OCI-LY7 (cell line): ENCODE measurements at regions not wholly inside any gene's neighbourhood (a gene's known extent, or its start where the extent isn't known, plus 50 kb on each side); places are given as distances from the start of the nearest gene placed in this dataset.

ENCODE experiments used
- BruUV-seq: library from RNA; stranded (reverse); fragments of 400-500 nt; replicated peaks from 2 replicates; lab custom pipeline; 2021; lab: Mats Ljungman, UMichigan
- CTCF ChIA-PET: fragments of 300-600 bp; sonication (Branson Sonifier 250); formaldehyde crosslinking; loops from one replicate; lab custom pipeline; 2022; ENCODE audit warnings: antibody characterized with exemption; ENCODE audit not compliant: unreplicated experiment; lab: Charles Lee
- POLR2A ChIA-PET: fragments of 300-600 bp; sonication (Branson Sonifier 250); formaldehyde crosslinking; loops from one replicate; lab custom pipeline; 2022; ENCODE audit warnings: antibody characterized with exemption; lab: Charles Lee
- DNase-seq: peaks from one replicate; pipeline ENCODE4 v3.0.0-alpha.2; 2015; ENCODE audit warnings: low spot score
- H2AFZ ChIP-seq: fragments of 200-600 bp; sonication (generic), shearing (Covaris generic); 2 replicates; pipeline ENCODE4 v1.6.1; 2014; ENCODE audit warnings: mild to moderate bottlenecking, antibody characterized with exemption, low read length, moderate library complexity
- H3K27ac ChIP-seq: fragments of 200-600 bp; sonication (generic); 2 replicates; pipeline ENCODE4 v1.5.1; 2014; ENCODE audit warnings: mixed run types, low read depth, mild to moderate bottlenecking, moderate library complexity, low read length, inconsistent platforms; ENCODE audit not compliant: poor library complexity, severe bottlenecking
- H3K36me3 ChIP-seq: fragments of 200-600 bp; sonication (generic); 2 replicates; pipeline ENCODE4 v1.6.1; 2014; ENCODE audit warnings: mild to moderate bottlenecking, antibody characterized with exemption, low read length, moderate library complexity, mixed read lengths; ENCODE audit not compliant: insufficient read depth
- H3K4me1 ChIP-seq: fragments of 200-600 bp; sonication (generic); 2 replicates; pipeline ENCODE4 v1.5.1; 2014; ENCODE audit warnings: mild to moderate bottlenecking, low read length; ENCODE audit not compliant: insufficient read depth, poor library complexity, severe bottlenecking
- H3K4me2 ChIP-seq: fragments of 200-600 bp; sonication (generic); 2 replicates; pipeline ENCODE4 v1.6.1; 2014; ENCODE audit warnings: mild to moderate bottlenecking, low read length
- H3K4me3 ChIP-seq: fragments of 200-600 bp; sonication (generic); 2 replicates; pipeline ENCODE4 v1.5.1; 2014; ENCODE audit warnings: mild to moderate bottlenecking, low read depth, low read length; ENCODE audit not compliant: poor library complexity, severe bottlenecking
- H3K79me2 ChIP-seq: fragments of 200-600 bp; sonication (generic); 2 replicates; pipeline ENCODE4 v1.6.1; 2016; ENCODE audit warnings: low read depth, mild to moderate bottlenecking, low read length, moderate library complexity, mixed read lengths; ENCODE audit not compliant: insufficient read depth
- H3K9me2 ChIP-seq: fragments of 200-600 bp; sonication (generic); 2 replicates; pipeline ENCODE4 v1.6.1; 2016; ENCODE audit warnings: mild to moderate bottlenecking, low read length, mixed read lengths; ENCODE audit not compliant: insufficient read depth
- H3K9me3 ChIP-seq: fragments of 200-600 bp; sonication (generic); 2 replicates; pipeline ENCODE4 v1.6.1; 2014; ENCODE audit warnings: mild to moderate bottlenecking, mixed run types, low read length, mixed read lengths
- H4K20me1 ChIP-seq: fragments of 200-600 bp; sonication (generic); 2 replicates; pipeline ENCODE4 v1.6.1; 2014; ENCODE audit warnings: mild to moderate bottlenecking, antibody characterized with exemption, low read length, moderate library complexity, mixed read lengths; ENCODE audit not compliant: insufficient read depth
- EZH2phosphoT487 ChIP-seq: fragments of 200-600 bp; sonication (generic); IDR thresholded peaks from 2 replicates; pipeline ENCODE4 v1.6.1; 2018; ENCODE audit warnings: low read depth, borderline replicate concordance, mild to moderate bottlenecking, mixed run types, antibody characterized with exemption, low read length, moderate library complexity, mixed read lengths
- intact Hi-C: fragments of 100-400 bp; cut with micrococcal nuclease; formaldehyde crosslinking; loops from one replicate; pipeline ENCODE4 v1.10.0; 2022; ENCODE audit not compliant: unreplicated experiment
- TF ChIP-seq, protein P1 (sequence below): fragments of 200-600 bp; sonication (generic); conservative IDR thresholded peaks from 2 replicates; pipeline ENCODE4 v1.5.1; 2014; ENCODE audit warnings: mild to moderate bottlenecking, antibody characterized with exemption, low read length, moderate library complexity, mixed read lengths

DNA sequence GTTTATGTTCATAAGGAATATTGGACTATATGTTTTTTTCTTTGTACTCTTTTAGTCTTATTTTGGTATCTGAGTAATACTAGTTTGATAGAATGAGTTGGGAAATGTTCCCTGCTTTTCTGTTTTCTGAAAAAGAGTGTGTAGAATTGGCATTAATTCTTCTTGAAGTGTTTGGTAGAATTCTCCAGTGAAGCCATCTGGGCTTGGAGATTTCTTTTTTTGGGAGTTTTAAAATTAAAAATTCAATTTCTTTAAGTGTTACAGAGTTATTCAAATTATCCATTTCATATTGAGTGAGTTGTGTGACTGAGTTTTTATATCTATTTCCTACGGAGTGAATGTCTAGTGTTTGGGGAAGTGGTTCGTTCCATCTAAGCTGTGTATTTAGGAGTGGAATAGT lies 80.6 kb upstream of the HS6ST1 start:
- H3K79me2 ChIP-seq, result no peaks in the 10 kb centered on the region
- CTCF ChIA-PET, result no interaction called here
- H3K4me1 ChIP-seq, result no peaks in the 10 kb centered on the region
- no peak overlapping the region for H3K4me3 ChIP-seq
- H3K36me3 ChIP-seq, result no peaks in the 10 kb centered on the region
- TF ChIP-seq, protein P1, sequence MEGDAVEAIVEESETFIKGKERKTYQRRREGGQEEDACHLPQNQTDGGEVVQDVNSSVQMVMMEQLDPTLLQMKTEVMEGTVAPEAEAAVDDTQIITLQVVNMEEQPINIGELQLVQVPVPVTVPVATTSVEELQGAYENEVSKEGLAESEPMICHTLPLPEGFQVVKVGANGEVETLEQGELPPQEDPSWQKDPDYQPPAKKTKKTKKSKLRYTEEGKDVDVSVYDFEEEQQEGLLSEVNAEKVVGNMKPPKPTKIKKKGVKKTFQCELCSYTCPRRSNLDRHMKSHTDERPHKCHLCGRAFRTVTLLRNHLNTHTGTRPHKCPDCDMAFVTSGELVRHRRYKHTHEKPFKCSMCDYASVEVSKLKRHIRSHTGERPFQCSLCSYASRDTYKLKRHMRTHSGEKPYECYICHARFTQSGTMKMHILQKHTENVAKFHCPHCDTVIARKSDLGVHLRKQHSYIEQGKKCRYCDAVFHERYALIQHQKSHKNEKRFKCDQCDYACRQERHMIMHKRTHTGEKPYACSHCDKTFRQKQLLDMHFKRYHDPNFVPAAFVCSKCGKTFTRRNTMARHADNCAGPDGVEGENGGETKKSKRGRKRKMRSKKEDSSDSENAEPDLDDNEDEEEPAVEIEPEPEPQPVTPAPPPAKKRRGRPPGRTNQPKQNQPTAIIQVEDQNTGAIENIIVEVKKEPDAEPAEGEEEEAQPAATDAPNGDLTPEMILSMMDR, result no peak
- no peak for TF ChIP-seq EZH2phosphoT487
- no peak overlapping the region for H3K27ac ChIP-seq
- H3K9me2 ChIP-seq, result no peaks in the 10 kb centered on the region
- POLR2A ChIA-PET, result no interaction called here
- H4K20me1 ChIP-seq, result no peaks in the 10 kb centered on the region
- no peak overlapping the region for H2AFZ ChIP-seq
- no peak for DNase-seq
- no TSS peak for BruUV-seq
- intact Hi-C loops, result no loop called here
- no peaks in the 10 kb centered on the region for H3K9me3 ChIP-seq
- no peak overlapping the region for H3K4me2 ChIP-seq

DNA sequence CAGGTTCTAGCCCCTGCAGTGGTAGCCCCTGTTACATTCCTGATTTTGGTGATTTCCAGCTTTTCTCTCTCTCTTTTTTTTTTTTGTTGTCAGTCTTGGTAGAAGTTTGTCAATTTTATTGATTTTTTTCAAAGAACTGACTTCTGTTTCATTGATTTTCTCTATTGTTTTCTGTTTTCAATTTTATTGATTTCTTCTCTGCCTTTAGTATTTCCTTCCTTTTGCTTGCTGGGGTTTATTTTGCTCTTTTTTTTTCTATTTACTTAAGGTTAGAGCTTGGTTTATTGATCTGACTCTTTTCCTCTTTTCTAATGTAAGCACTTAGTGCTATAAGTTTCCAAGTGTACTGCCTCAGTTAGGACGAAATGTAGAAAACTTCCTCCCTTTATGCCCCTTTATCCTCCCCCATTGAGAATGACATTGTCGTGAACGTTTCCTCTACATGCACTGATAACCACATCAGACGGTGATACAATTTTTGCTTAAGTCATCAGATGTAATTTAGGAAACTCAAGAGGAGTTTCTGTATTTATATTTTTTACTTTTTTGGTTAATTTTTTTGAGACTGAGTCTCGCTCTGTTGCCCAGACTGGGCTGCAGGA lies 81.1 kb upstream of the HS6ST1 start:
- CTCF ChIA-PET, result no interaction called here
- no peaks in the 10 kb centered on the region for H3K36me3 ChIP-seq
- H3K4me1 ChIP-seq, result no peaks in the 10 kb centered on the region
- no peak overlapping the region for H3K27ac ChIP-seq
- H4K20me1 ChIP-seq, result no peaks in the 10 kb centered on the region
- DNase-seq, result no peak
- no peak overlapping the region for H2AFZ ChIP-seq
- H3K9me3 ChIP-seq, result no peaks in the 10 kb centered on the region
- no peak overlapping the region for H3K4me3 ChIP-seq
- TF ChIP-seq EZH2phosphoT487, result no peak
- TF ChIP-seq, protein P1, result no peak
- POLR2A ChIA-PET, result no interaction called here
- H3K79me2 ChIP-seq, result no peaks in the 10 kb centered on the region
- BruUV-seq, result no TSS peak
- H3K9me2 ChIP-seq, result no peaks in the 10 kb centered on the region
- H3K4me2 ChIP-seq, result no peak overlapping the region
- intact Hi-C loops, result no loop called here

DNA sequence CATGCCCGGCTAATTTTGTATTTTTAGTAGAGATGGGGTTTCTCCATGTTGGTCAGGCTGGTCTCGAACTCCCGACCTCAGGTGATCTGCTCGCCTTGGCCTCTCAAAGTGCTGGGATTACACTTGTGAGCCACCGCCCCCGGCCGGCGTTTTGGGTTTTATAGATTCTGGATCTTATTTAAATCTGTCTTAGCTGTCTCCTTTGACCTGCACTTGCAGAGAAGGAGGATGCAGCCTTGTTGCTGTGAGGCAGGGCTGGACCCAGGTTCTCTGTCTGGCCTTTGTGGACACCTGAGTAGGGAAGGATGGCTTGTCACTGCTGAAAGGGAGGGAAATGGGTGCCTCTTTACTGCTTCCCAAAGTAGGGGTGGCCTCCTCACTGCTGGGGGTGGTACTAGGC lies 83.0 kb upstream of the HS6ST1 start:
- no peak for DNase-seq
- BruUV-seq, result no TSS peak
- TF ChIP-seq, protein P1, result no peak
- TF ChIP-seq EZH2phosphoT487, result no peak
- ChIA-PET POLR2A (interaction anchor here (1.5 kb wide), 1 partner anchor 10 kb away, joined by 5 read pairs; no protein-coding TSS in a partner anchor), CTCF (no interaction called here)
- Histone ChIP-seq H3K9me3 (no peaks in the 10 kb centered on the region), H3K4me3 (no peak overlapping the region), H3K27ac (no peak overlapping the region), H3K4me1 (no peaks in the 10 kb centered on the region), H3K36me3 (no peaks in the 10 kb centered on the region), H3K79me2 (no peaks in the 10 kb centered on the region), H2AFZ (no peak overlapping the region), H4K20me1 (no peaks in the 10 kb centered on the region), H3K4me2 (no peak overlapping the region), H3K9me2 (no peaks in the 10 kb centered on the region)
- intact Hi-C loops, result no loop called here
